Osteocyte (in vitro differentiated cells): ENCODE measurements at regions not wholly inside any gene's neighbourhood (a gene's known extent, or its start where the extent isn't known, plus 50 kb on each side); places are given as distances from the start of the nearest gene placed in this dataset.

Experiments
- DNase-seq: peaks from one replicate; pipeline ENCODE4 v3.0.0; 2021; ENCODE audit warnings: mixed read lengths; ENCODE audit not compliant: unreplicated experiment; ENCODE audit errors: extremely low spot score
- H3K27ac Mint-ChIP-seq: one replicate; pipeline ENCODE4 v1.8.0; 2021; ENCODE audit warnings: mild to moderate bottlenecking, mixed read lengths; ENCODE audit not compliant: unreplicated experiment
- H3K27me3 Mint-ChIP-seq: one replicate; pipeline ENCODE4 v1.8.0; 2021; ENCODE audit warnings: mixed read lengths; ENCODE audit not compliant: unreplicated experiment
- H3K36me3 Mint-ChIP-seq: one replicate; pipeline ENCODE4 v1.8.0; 2021; ENCODE audit warnings: mixed read lengths; ENCODE audit not compliant: unreplicated experiment
- H3K4me1 Mint-ChIP-seq: one replicate; pipeline ENCODE4 v1.8.0; 2021; ENCODE audit warnings: mixed read lengths; ENCODE audit not compliant: unreplicated experiment
- H3K4me3 Mint-ChIP-seq: one replicate; pipeline ENCODE4 v1.8.0; 2021; ENCODE audit warnings: mild to moderate bottlenecking, moderate library complexity, mixed read lengths; ENCODE audit not compliant: unreplicated experiment
- H3K9me3 Mint-ChIP-seq: one replicate; pipeline ENCODE4 v1.8.0; 2021; ENCODE audit warnings: mixed read lengths; ENCODE audit not compliant: unreplicated experiment
- CTCF ChIP-seq: fragments of 200-600 bp; sonication (generic); IDR thresholded peaks from 2 replicates; pipeline ENCODE4 v1.5.0; 2021; ENCODE audit warnings: antibody characterized with exemption, mild to moderate bottlenecking, moderate library complexity

- Mint-ChIP-seq H3K36me3 (no peaks in the 10 kb centered on the region), H3K4me3 (no peak overlapping the region), H3K4me1 (peaks cover 25% of the 10 kb centered on the region), H3K9me3 (peaks cover 6% of the 10 kb centered on the region), H3K27ac (no peak overlapping the region), H3K27me3 (no peaks in the 10 kb centered on the region)
- no peak for TF ChIP-seq CTCF
- DNase-seq = no peak
Measured at GRCh38 chr3:184654375-184654774, 57.5 kb downstream of the MAGEF1 start.

- no peak overlapping the region for H3K27ac Mint-ChIP-seq
- no peaks in the 10 kb centered on the region for H3K36me3 Mint-ChIP-seq
- no peak overlapping the region for H3K4me3 Mint-ChIP-seq
- H3K4me1 Mint-ChIP-seq = peaks cover 18% of the 10 kb centered on the region
- H3K9me3 Mint-ChIP-seq = peaks cover 6% of the 10 kb centered on the region
- no peak for DNase-seq
- TF ChIP-seq CTCF = no peak
- no peaks in the 10 kb centered on the region for H3K27me3 Mint-ChIP-seq
Measured at GRCh38 chr3:184652465-184652864, 59.4 kb downstream of the MAGEF1 start.

DNA sequence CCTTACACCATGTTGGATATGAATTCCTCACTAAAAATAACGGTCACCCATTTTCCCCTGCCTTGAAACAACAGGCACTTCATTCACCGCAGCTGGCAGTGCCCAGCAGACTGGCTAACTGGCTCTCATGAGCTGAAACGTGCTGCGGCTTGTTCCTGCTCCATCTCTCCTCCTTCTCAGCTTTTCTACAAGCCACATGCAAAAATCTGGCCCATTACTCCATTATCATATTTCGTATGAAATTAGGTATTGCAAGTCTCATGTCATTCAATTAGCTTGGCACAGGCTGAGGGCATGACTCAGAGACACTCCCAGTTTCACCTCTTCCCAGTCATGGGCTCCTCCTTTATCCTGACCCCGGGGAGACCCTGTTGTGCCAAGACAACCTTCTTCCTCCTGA lies 60.0 kb downstream of the MAGEF1 start:
- H3K27ac Mint-ChIP-seq = no peak overlapping the region
- H3K27me3 Mint-ChIP-seq = no peaks in the 10 kb centered on the region
- peaks cover 6% of the 10 kb centered on the region for H3K9me3 Mint-ChIP-seq
- no peak overlapping the region for H3K4me3 Mint-ChIP-seq
- peaks cover 13% of the 10 kb centered on the region for H3K4me1 Mint-ChIP-seq
- DNase-seq = no peak
- no peaks in the 10 kb centered on the region for H3K36me3 Mint-ChIP-seq
- no peak for TF ChIP-seq CTCF

GRCh38 chr3:184648636-184649035 lies 63.2 kb downstream of the MAGEF1 start:
- no peak overlapping the region for H3K27ac Mint-ChIP-seq
- no peak for TF ChIP-seq CTCF
- H3K27me3 Mint-ChIP-seq = no peaks in the 10 kb centered on the region
- DNase-seq = no peak
- H3K36me3 Mint-ChIP-seq = no peaks in the 10 kb centered on the region
- H3K4me1 Mint-ChIP-seq = peaks cover 6% of the 10 kb centered on the region
- no peaks in the 10 kb centered on the region for H3K9me3 Mint-ChIP-seq
- H3K4me3 Mint-ChIP-seq = no peak overlapping the region

DNA sequence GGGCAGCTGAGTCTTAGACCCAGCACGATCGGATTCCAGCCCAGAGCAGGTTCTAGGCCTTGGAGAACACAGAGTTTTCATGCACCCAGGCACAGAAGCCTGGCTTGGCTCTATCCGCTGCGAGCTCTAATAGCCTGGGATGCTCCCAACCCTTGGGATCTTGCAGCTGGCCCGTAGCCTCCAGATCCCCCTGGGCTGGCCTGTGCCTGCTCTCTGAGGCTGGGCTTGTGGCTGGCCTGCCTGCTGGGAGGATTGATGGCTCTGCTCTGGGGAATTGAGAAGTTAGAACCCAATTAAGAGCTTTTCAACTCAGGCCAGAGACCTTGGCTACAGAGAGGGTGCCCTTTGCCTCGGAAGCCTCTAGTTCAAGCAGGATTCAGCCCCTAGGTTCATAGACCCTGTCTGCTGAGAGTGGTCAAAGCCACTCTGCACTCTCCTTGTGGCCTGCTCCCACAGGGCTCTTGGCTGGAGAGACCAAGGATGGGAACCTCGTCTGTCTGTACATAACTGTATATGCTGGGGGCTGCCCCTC lies 64.4 kb downstream of the MAGEF1 start:
- Mint-ChIP-seq H3K36me3 (no peaks in the 10 kb centered on the region), H3K27ac (no peak overlapping the region), H3K4me3 (no peak overlapping the region), H3K4me1 (peaks cover 6% of the 10 kb centered on the region), H3K27me3 (no peaks in the 10 kb centered on the region), H3K9me3 (no peaks in the 10 kb centered on the region)
- no peak for TF ChIP-seq CTCF
- DNase-seq = no peak
